GM19452 (cell line): ENCODE measurements at regions not wholly inside any gene's neighbourhood (a gene's known extent, or its start where the extent isn't known, plus 50 kb on each side); places are given as distances from the start of the nearest gene placed in this dataset.

ENCODE experiments used
- ATAC-seq: cut with Tn5 transposase; IDR thresholded peaks from one replicate; pipeline ENCODE4 v1.9.1; 2021; ENCODE audit not compliant: unreplicated experiment

DNA sequence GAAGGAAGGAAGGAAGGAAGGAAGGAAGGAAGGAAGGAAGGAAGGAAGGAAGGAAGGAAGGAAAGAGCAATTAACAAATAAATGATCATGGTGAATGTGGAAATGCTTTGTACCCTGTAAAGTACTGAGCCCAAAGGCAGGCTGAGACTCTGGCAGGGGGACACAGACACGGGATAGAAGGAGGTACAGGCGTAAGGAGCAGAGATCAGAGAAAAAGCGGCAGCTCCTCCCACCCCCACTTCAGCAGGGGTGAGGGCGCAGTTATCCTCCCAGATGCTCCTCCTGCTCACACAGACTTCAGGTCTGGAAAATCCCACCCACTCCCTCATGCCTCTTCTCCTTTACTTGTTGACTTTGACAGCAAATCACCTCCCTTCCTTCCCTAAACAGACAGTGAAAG is 464.5 kb downstream of the MATN1 start:
- ATAC-seq, result no peak

DNA sequence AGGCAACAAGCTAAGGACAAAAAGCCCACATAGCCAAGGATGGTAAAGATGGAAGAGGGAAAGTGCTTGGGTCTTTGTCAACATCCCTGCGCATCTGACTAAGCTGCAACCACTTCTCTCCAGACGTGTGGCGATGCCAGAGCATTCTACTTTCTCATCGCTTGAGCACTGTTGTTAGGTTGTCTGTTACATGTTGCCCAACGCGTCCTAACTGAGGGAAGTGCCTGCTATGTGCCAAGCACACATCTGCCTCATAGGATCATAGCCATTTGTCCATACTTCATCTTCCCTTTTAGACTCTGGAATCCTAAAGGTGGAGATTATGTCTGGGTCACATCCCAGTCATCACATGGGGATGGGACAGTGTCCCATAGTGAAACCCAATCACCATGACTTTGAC is 464.9 kb downstream of the MATN1 start:
- ATAC-seq, result no peak

GRCh38 chr1:30257742-30258380 is 465.5 kb downstream of the MATN1 start:
- no peak for ATAC-seq

DNA sequence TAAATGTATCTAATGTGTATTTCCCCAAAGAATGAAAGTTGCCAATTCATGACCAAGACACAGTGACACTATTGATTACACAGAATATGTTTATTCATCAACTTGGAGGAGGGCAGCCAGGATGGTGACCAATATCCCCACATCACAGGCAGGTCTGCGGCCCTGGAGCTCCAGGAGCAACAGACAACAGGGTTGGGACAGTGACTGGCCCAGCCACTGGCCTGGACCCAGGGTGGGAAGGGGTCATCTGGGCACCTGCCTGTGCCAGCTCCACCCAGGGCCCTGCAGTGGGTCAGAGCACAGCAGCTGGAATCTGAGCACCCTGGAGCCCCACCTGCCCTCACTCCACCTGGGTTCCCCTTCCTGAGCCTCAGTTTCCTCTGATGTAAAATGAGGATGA is 466.1 kb downstream of the MATN1 start:
- no peak for ATAC-seq

DNA sequence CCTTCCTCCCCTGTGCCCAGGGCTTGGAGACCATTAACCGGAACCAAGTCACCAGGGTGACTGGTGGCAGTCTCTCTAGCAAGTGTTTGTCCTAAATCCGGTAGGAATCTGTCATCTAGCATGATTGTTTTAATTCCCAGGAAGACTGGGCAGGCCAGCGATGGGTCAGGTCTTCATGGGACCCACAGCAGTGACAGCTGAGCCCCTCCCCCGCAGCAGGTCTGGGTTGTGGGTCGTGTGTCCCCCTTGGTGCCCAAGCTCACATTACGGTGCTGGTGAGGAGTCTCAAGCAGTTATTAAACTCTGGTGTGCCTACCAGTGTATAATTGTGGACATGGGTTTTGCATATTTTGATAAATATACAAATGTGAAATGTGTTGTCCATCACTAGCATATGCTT is 466.5 kb downstream of the MATN1 start:
- ATAC-seq, result no peak

GRCh38 chr1:30255111-30255724 is 468.2 kb downstream of the MATN1 start:
- no peak for ATAC-seq

DNA sequence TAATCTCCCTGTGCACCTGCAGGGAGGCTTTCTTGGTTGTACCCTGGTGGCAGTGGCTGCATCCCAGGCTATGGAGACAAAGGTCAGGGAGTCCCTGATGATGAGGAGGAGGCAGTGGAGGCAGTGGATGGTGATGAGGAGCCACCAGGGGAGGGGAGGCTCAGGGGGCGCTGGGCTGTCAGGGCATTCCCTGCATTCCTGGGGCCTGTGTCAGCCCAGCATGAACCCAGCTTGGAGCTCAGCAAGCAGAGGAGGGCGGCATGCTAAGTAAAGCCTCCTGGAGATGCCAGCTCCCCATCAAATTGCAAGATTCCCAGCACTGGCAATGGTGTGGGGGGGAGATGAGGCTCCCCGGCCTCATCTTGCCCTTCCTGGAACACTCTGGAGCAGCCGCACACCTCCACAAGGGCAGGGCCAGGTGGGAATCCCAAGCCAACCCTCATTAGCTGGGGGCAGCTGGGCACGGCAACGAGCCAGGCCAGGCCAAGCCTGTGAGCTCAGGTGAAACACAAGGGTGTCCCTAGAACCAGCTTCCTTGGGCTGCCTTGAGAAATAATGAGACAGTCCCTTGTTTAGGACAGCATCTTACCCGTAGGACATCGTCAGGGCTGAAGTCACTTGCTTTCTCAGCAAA is 469.5 kb downstream of the MATN1 start:
- no peak for ATAC-seq

GRCh38 chr1:30253361-30253760 is 470.0 kb downstream of the MATN1 start:
- no peak for ATAC-seq

DNA sequence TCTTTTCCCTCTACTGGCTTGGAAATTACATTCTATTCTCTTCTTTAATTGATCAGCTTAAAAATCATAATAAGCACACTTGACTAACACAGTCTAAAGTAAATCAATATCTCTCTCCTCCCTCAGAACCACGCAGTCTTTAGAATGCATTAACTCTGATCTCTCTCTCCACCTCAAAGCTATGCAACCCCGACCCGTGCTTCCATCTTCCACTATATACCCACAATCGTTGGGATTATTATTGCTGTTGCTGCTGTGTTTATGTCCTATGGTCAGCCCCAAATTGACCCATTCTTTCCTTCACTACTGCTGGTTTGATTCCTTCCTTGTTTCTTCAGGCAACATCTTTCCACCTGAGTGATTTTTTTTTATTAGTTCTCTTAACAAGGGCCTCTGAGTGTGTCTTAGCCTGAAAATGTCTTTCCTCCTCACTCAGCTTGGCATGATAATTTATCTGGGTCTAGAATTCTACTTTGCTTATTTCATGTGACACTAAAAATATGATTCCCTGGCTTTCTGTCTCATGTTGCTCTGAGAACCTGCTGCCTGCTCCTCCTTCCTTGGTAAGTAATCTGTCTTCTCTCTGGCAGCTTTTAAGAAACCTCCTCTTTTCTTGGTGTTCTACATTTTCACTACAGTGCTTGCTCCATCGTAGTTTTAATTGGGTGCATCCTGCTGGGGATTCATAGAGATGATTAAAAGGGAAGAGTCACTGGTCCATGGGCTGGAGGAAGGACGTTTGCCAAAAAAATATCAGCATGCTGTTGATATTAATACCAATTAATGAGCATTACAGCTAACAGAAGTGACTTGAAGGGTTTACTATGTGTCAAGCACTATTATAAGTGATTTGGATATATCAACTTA is 472.2 kb downstream of the MATN1 start:
- no peak for ATAC-seq

DNA sequence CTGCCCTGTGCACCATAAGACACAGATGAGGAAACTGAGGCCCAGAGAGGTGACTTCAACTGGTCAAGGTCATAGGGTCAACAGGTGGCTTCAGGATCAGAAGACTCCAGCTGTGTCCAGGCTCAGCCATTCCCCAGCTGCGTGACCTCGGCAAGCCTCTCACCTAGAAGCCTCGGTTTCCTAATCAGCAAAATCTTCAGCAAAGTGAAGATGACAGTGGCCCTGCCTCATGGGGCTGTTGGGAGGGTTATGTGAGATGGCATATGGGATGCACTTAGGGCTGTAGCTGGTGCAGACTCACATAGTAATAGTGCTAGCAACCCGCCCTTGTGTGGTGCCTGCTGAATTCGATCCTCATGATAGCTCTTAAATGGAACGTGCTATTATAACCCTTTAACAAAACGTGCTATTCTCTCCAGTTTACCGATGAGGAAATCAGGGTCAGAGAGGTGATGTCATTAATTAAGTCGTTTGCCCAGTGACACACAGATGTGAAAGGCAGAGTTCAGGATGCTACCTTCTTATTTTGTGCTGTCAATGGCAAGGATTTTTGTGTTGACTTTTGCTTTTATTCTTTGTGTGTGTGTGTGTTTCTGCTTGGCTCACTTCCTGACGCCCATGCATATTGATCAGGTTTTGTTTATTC is 472.9 kb downstream of the MATN1 start:
- ATAC-seq, result no peak

GRCh38 chr1:30249446-30250337 is 473.7 kb downstream of the MATN1 start:
- ATAC-seq, result no peak

DNA sequence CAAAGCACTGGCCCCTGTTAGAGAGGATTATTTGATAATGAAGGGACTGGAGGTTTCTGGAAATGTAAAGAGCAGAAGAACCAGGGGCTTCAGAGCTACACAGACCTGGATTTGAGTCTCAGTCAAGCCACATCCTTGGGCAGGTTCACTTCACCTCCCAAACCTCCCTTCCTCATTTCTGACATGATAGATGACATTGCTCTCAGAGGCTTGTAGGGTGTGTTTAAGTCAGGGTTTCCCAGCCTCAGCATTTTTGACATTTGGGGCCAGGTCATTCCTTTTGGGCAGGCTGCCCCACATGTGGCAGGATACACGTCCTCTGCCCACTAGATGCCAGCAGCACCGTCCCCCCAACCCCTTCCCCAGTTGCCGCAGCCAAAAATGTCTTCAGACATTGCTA is 474.6 kb downstream of the MATN1 start:
- ATAC-seq, result no peak

DNA sequence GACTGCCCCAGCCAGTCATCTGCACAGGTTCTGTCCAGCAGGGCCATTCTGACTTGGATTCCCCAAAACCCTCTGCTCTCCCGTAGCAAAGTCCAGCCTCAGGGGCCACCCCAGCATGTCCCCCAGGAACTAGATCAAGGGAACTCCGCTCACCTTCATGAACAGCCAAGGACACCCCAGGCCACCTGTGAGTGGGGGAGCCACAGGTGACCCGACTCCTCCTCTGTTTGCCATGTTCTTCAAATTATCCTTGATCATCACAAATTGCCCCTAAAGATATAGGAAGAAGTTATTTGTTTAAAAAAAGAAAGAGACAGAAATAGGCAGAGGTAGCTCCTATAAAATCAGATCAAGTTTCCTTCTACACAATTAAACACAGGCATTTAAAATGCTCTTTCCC is 475.0 kb downstream of the MATN1 start:
- no peak for ATAC-seq

- ATAC-seq, result no peak
Measured at GRCh38 chr1:30244801-30245200, 478.6 kb downstream of the MATN1 start.

DNA sequence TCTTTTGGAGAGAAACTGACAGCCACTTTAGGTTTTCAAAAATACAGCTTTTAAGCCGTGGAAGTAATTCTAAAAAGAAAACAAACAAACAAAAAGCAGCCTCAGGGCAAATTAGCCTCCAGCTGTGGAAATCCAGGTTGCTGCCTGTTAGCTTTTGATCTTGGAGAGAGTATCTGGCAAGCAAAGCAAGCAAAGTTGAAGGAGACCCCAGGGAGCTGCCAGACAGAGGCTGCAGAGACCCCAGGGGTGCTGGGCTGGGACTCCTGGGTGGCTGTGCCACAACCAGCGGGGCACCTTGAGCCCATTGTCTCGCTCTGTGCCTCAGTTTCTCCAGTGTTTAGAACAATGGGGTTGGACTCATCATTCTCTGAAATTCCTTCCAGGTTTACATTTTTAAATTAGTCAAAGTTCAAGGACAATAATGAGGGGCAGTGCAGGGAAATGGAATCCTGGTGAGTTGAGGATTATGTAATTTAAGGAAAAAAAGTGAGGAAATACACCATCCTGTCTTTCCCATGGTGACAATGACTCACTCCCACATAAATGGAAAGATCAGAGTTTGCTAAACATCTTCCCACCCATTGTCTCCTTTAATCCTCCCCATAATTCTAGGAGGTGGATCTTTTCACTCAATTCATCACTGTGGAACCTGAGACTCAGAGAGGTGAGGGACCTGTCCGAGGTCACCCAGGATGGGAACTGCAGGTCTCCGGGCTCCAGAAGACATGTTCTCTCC is 480.5 kb downstream of the MATN1 start:
- ATAC-seq, result no peak

GRCh38 chr1:30242168-30242567 is 481.2 kb downstream of the MATN1 start:
- no peak for ATAC-seq

DNA sequence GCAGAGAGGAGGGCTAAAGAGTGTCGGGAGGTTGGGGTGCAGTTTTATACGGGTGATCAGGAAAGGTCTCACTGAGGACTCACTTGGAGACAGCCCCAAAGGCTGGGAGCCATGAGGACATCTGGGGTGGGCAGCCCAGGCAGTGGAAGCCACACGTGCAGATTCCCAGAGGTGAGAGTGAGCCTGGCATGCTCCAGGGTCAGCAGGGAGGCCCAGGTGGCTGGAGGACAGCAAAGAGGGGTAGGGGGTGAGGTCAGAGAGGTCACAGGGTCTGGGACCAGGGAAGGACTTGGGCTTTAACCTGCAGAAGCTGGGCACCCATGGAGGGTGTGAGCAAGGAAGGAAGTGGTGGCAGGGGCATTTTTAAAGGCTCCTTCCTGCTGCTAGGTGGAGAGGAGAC is 481.7 kb downstream of the MATN1 start:
- ATAC-seq, result no peak

DNA sequence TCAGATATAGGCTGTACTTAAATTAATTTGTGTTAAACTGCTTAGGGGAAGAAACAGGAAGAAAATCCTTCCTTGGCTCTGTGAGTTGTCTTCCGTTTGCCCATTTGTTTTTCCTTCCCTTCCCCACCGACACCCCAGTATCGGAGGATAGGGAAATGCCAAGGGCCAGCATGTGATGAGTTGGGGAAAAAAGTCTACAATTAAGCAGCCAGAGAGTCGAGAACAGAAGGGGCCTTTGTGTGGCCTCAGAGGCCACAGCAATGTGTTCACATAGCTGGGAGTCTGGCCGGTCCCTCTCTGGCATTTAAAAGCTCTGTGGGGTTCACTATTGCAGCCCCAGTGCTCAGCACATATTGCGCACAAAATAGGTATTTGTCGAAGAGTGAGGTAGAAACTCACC is 489.3 kb downstream of the MATN1 start:
- no peak for ATAC-seq

GRCh38 chr1:30232288-30232899 is 491.0 kb downstream of the MATN1 start:
- no peak for ATAC-seq
